ENCODE measurements at regions not wholly inside any gene's neighbourhood (a gene's known extent, or its start where the extent isn't known, plus 50 kb on each side); places are given as distances from the start of the nearest gene placed in this dataset.

- Histone ChIP-seq H2BK5ac (ENCODE audit: low read length) (no peak overlapping the region), H3K9me3 (replicated peaks in 1 of 2; ENCODE audit: control insufficient read depth in 2 of 2, insufficient read depth in 1 of 2, low read depth in 1 of 2, low read length in 2 of 2) (no peaks in the 10 kb centered on the region), H2BK12ac (ENCODE audit: low read length) (no peak overlapping the region), H3K23ac (ENCODE audit: low read depth, low read length, poor library complexity) (no peak overlapping the region), H3K4me1 (ENCODE audit: control insufficient read depth in 2 of 2, insufficient read depth in 1 of 2, low read depth in 1 of 2, low read length in 2 of 2) (no peaks in the 10 kb centered on the region), H3K4ac (ENCODE audit: low read length) (no peak overlapping the region), H4K8ac (ENCODE audit: low read depth, low read length) (no peak overlapping the region), H3K36me3 (replicated peaks in 1 of 2; ENCODE audit: control insufficient read depth in 2 of 2, insufficient read depth in 2 of 2, low read length in 2 of 2) (no peaks in the 10 kb centered on the region), H3K79me1 (ENCODE audit: low read depth, low read length) (no peaks in the 10 kb centered on the region), H3K9ac (ENCODE audit: low read depth, low read length, poor library complexity) (no peak overlapping the region), H2AK5ac (ENCODE audit: low read depth, low read length) (no peak overlapping the region), H3K27me3 (ENCODE audit: control insufficient read depth in 3 of 3, insufficient read depth in 3 of 3, low read depth in 1 of 3, low read length in 3 of 3) (peaks cover 0 to 6% (median 0%) of the 10 kb centered on the region in 3 experiments), H3K4me3 (ENCODE audit: low read length in 2 of 2) (no peak overlapping the region), H3K18ac (ENCODE audit: low read length) (no peak overlapping the region), H2BK120ac (ENCODE audit: low read depth, low read length) (no peak overlapping the region), H4K91ac (ENCODE audit: low read depth, low read length, poor library complexity) (no peak overlapping the region), H3K14ac (ENCODE audit: low read length) (no peak overlapping the region), H3K27ac (replicated peaks; ENCODE audit: low read length) (no peak overlapping the region), H2BK15ac (ENCODE audit: low read length) (no peak overlapping the region), H2AFZ (ENCODE audit: low read length) (no peak overlapping the region), H3K4me2 (ENCODE audit: insufficient read depth, low read length, poor library complexity, severe bottlenecking) (no peak overlapping the region)
- no peak for DNase-seq (ENCODE audit: low spot score)
Measured at GRCh38 chr2:55761024-55761423, 67.4 kb upstream of the PNPT1 start.

GRCh38 chr2:55760125-55760524, 66.5 kb upstream of the PNPT1 start:
- no peaks in the 10 kb centered on the region for H3K79me1 ChIP-seq (ENCODE audit: low read depth, low read length)
- no peak overlapping the region for H3K27ac ChIP-seq (replicated peaks; ENCODE audit: low read length)
- DNase-seq (ENCODE audit: low spot score), result no peak
- no peak overlapping the region for H4K91ac ChIP-seq (ENCODE audit: low read depth, low read length, poor library complexity)
- no peak overlapping the region for H3K4me2 ChIP-seq (ENCODE audit: insufficient read depth, low read length, poor library complexity, severe bottlenecking)
- H4K8ac ChIP-seq (ENCODE audit: low read depth, low read length), result no peak overlapping the region
- H3K14ac ChIP-seq (ENCODE audit: low read length), result no peak overlapping the region
- no peak overlapping the region for H2BK12ac ChIP-seq (ENCODE audit: low read length)
- peaks cover 0 to 6% (median 0%) of the 10 kb centered on the region in 3 experiments for H3K27me3 ChIP-seq (ENCODE audit: control insufficient read depth in 3 of 3, insufficient read depth in 3 of 3, low read depth in 1 of 3, low read length in 3 of 3)
- no peak overlapping the region for H3K18ac ChIP-seq (ENCODE audit: low read length)
- no CpG with 5 or more reads among the region's 2 CpGs for WGBS, 2 donors (ENCODE audit: extremely low coverage in 2 of 2, insufficient read length in 2 of 2, insufficient replicate concordance in 1 of 2)
- H3K23ac ChIP-seq (ENCODE audit: low read depth, low read length, poor library complexity), result no peak overlapping the region
- no peak overlapping the region for H2AFZ ChIP-seq (ENCODE audit: low read length)
- H2BK120ac ChIP-seq (ENCODE audit: low read depth, low read length), result no peak overlapping the region
- H3K4me3 ChIP-seq (ENCODE audit: low read length in 2 of 2), result no peak overlapping the region
- H3K4me1 ChIP-seq (ENCODE audit: control insufficient read depth in 2 of 2, insufficient read depth in 1 of 2, low read depth in 1 of 2, low read length in 2 of 2), result no peaks in the 10 kb centered on the region
- H3K9me3 ChIP-seq (replicated peaks in 1 of 2; ENCODE audit: control insufficient read depth in 2 of 2, insufficient read depth in 1 of 2, low read depth in 1 of 2, low read length in 2 of 2), result no peaks in the 10 kb centered on the region
- H3K9ac ChIP-seq (ENCODE audit: low read depth, low read length, poor library complexity), result no peak overlapping the region
- H2AK5ac ChIP-seq (ENCODE audit: low read depth, low read length), result no peak overlapping the region
- no peaks in the 10 kb centered on the region for H3K36me3 ChIP-seq (replicated peaks in 1 of 2; ENCODE audit: control insufficient read depth in 2 of 2, insufficient read depth in 2 of 2, low read length in 2 of 2)
- H3K4ac ChIP-seq (ENCODE audit: low read length), result no peak overlapping the region
- H2BK5ac ChIP-seq (ENCODE audit: low read length), result no peak overlapping the region
- no peak overlapping the region for H2BK15ac ChIP-seq (ENCODE audit: low read length)

- H3K27ac ChIP-seq (replicated peaks; ENCODE audit: low read length), result no peak overlapping the region
- no peak overlapping the region for H2BK5ac ChIP-seq (ENCODE audit: low read length)
- no CpG with 5 or more reads among the region's 5 CpGs for WGBS, 2 donors (ENCODE audit: extremely low coverage in 2 of 2, insufficient read length in 2 of 2, insufficient replicate concordance in 1 of 2)
Measured at GRCh38 chr2:55759271-55759921, 65.8 kb upstream of the PNPT1 start.

GRCh38 chr2:55751966-55752365, 58.3 kb upstream of the PNPT1 start:
- Histone ChIP-seq H2AK5ac (ENCODE audit: low read depth, low read length) (no peak overlapping the region), H3K23ac (ENCODE audit: low read depth, low read length, poor library complexity) (no peak overlapping the region), H4K91ac (ENCODE audit: low read depth, low read length, poor library complexity) (no peak overlapping the region), H3K27me3 (ENCODE audit: control insufficient read depth in 3 of 3, insufficient read depth in 3 of 3, low read depth in 1 of 3, low read length in 3 of 3) (no peaks in the 10 kb centered on the region), H3K4me1 (ENCODE audit: control insufficient read depth in 2 of 2, insufficient read depth in 1 of 2, low read depth in 1 of 2, low read length in 2 of 2) (no peaks in the 10 kb centered on the region), H4K8ac (ENCODE audit: low read depth, low read length) (no peak overlapping the region), H2BK12ac (ENCODE audit: low read length) (no peak overlapping the region), H2BK15ac (ENCODE audit: low read length) (no peak overlapping the region), H3K27ac (replicated peaks; ENCODE audit: low read length) (no peak overlapping the region), H3K79me1 (ENCODE audit: low read depth, low read length) (no peaks in the 10 kb centered on the region), H3K9me3 (replicated peaks in 1 of 2; ENCODE audit: control insufficient read depth in 2 of 2, insufficient read depth in 1 of 2, low read depth in 1 of 2, low read length in 2 of 2) (no peaks in the 10 kb centered on the region), H2BK120ac (ENCODE audit: low read depth, low read length) (no peak overlapping the region), H2BK5ac (ENCODE audit: low read length) (no peak overlapping the region), H3K18ac (ENCODE audit: low read length) (no peak overlapping the region), H3K14ac (ENCODE audit: low read length) (no peak overlapping the region), H3K9ac (ENCODE audit: low read depth, low read length, poor library complexity) (no peak overlapping the region), H3K4me3 (ENCODE audit: low read length in 2 of 2) (no peak overlapping the region), H3K36me3 (replicated peaks in 1 of 2; ENCODE audit: control insufficient read depth in 2 of 2, insufficient read depth in 2 of 2, low read length in 2 of 2) (no peaks in the 10 kb centered on the region), H3K4me2 (ENCODE audit: insufficient read depth, low read length, poor library complexity, severe bottlenecking) (no peak overlapping the region), H2AFZ (ENCODE audit: low read length) (no peak overlapping the region), H3K4ac (ENCODE audit: low read length) (no peak overlapping the region)
- WGBS, 2 donors (ENCODE audit: extremely low coverage in 2 of 2, insufficient read length in 2 of 2, insufficient replicate concordance in 1 of 2), result no CpG with 5 or more reads among the region's 1 CpG
- no peak for DNase-seq (ENCODE audit: low spot score)

More at GRCh38 chr2:55759271-55759921, 65.8 kb upstream of the PNPT1 start:
- H2BK12ac ChIP-seq (ENCODE audit: low read length), result no peak overlapping the region
- H3K36me3 ChIP-seq (replicated peaks in 1 of 2; ENCODE audit: control insufficient read depth in 2 of 2, insufficient read depth in 2 of 2, low read length in 2 of 2), result no peaks in the 10 kb centered on the region
- no peak overlapping the region for H4K91ac ChIP-seq (ENCODE audit: low read depth, low read length, poor library complexity)
- H3K4me2 ChIP-seq (ENCODE audit: insufficient read depth, low read length, poor library complexity, severe bottlenecking), result no peak overlapping the region
- no peaks in the 10 kb centered on the region for H3K79me1 ChIP-seq (ENCODE audit: low read depth, low read length)
- H3K4ac ChIP-seq (ENCODE audit: low read length), result no peak overlapping the region
- H2AFZ ChIP-seq (ENCODE audit: low read length), result no peak overlapping the region
- H2AK5ac ChIP-seq (ENCODE audit: low read depth, low read length), result no peak overlapping the region
- no peak overlapping the region for H4K8ac ChIP-seq (ENCODE audit: low read depth, low read length)
- H3K14ac ChIP-seq (ENCODE audit: low read length), result no peak overlapping the region
- no peaks in the 10 kb centered on the region for H3K4me1 ChIP-seq (ENCODE audit: control insufficient read depth in 2 of 2, insufficient read depth in 1 of 2, low read depth in 1 of 2, low read length in 2 of 2)
- H3K9ac ChIP-seq (ENCODE audit: low read depth, low read length, poor library complexity), result no peak overlapping the region
- H3K27me3 ChIP-seq (ENCODE audit: control insufficient read depth in 3 of 3, insufficient read depth in 3 of 3, low read depth in 1 of 3, low read length in 3 of 3), result peaks cover 0 to 6% (median 0%) of the 10 kb centered on the region in 3 experiments
- H2BK120ac ChIP-seq (ENCODE audit: low read depth, low read length), result no peak overlapping the region
- no peaks in the 10 kb centered on the region for H3K9me3 ChIP-seq (replicated peaks in 1 of 2; ENCODE audit: control insufficient read depth in 2 of 2, insufficient read depth in 1 of 2, low read depth in 1 of 2, low read length in 2 of 2)
- no peak overlapping the region for H3K4me3 ChIP-seq (ENCODE audit: low read length in 2 of 2)
- no peak overlapping the region for H2BK15ac ChIP-seq (ENCODE audit: low read length)
- no peak overlapping the region for H3K23ac ChIP-seq (ENCODE audit: low read depth, low read length, poor library complexity)
- no peak for DNase-seq (ENCODE audit: low spot score)
- H3K18ac ChIP-seq (ENCODE audit: low read length), result no peak overlapping the region

All from neuronal stem cell (in vitro differentiated cells).